Small intestine (tissue), 7 donors: ENCODE measurements at regions not wholly inside any gene's neighbourhood (a gene's known extent, or its start where the extent isn't known, plus 50 kb on each side); places are given as distances from the start of the nearest gene placed in this dataset.

Experiments
- DNase-seq, 2 donors: peaks; one replicate each; pipeline versions ENCODE4 v3.0.0 to v3.0.0-alpha.2; 2013
- FAIRE-seq: peaks from 2 replicates; lab custom pipeline; 2012; peaks lifted over from hg19 to GRCh38; lab: Jason Lieb, UNC
- H3K27ac ChIP-seq, 3 donors: one replicate each; pipeline ENCODE4 v1.5.1; 2013; ENCODE audit warnings: low read length in 2 of 3, mild to moderate bottlenecking in 2 of 3, control low read depth in 1 of 3, inconsistent platforms in 1 of 3, low read depth in 1 of 3, moderate library complexity in 1 of 3
- H3K27me3 ChIP-seq, 3 donors: one replicate each; pipeline ENCODE4 v1.6.1; 2013; ENCODE audit warnings: low read length in 3 of 3, inconsistent platforms in 1 of 3; ENCODE audit not compliant: control insufficient read depth in 3 of 3, insufficient read depth in 3 of 3
- H3K36me3 ChIP-seq, 3 donors: one replicate each; pipeline ENCODE4 v1.6.1; 2013; ENCODE audit warnings: low read length in 3 of 3, inconsistent platforms in 1 of 3, low read depth in 1 of 3, mild to moderate bottlenecking in 1 of 3, moderate library complexity in 1 of 3; ENCODE audit not compliant: control insufficient read depth in 3 of 3, insufficient read depth in 2 of 3
- H3K4me1 ChIP-seq, 3 donors: one replicate each; pipeline ENCODE4 v1.6.1; 2013; ENCODE audit warnings: low read length in 2 of 3, inconsistent platforms in 1 of 3, low read depth in 1 of 3, mild to moderate bottlenecking in 1 of 3, moderate library complexity in 1 of 3; ENCODE audit not compliant: control insufficient read depth in 3 of 3, insufficient read depth in 2 of 3
- H3K4me3 ChIP-seq, 3 donors: one replicate each; pipeline ENCODE4 v1.5.1; 2013; ENCODE audit warnings: low read length in 3 of 3, control low read depth in 1 of 3, inconsistent platforms in 1 of 3, low read depth in 1 of 3, mild to moderate bottlenecking in 1 of 3, moderate library complexity in 1 of 3
- H3K9me3 ChIP-seq, 2 donors: one replicate each; pipeline ENCODE4 v1.6.1; 2013; ENCODE audit warnings: low read depth in 1 of 2, low read length in 1 of 2; ENCODE audit not compliant: control insufficient read depth in 2 of 2, insufficient read depth in 1 of 2
- WGBS, 3 donors: extraction: QIAGEN DNeasy Blood & Tissue Kit; methylation state at CpG; one replicate each; pipeline ENCODE4 v1.1.7; 2013; 5-methylcytosine and 5-hydroxymethylcytosine counted together
- donor health status: healthy with polysubstance abuse.
- donor health status: control.
- donor health status: control.
- donor health status: Bipolar disorder and iron deficiency.
- donor health status: healthy.

DNA sequence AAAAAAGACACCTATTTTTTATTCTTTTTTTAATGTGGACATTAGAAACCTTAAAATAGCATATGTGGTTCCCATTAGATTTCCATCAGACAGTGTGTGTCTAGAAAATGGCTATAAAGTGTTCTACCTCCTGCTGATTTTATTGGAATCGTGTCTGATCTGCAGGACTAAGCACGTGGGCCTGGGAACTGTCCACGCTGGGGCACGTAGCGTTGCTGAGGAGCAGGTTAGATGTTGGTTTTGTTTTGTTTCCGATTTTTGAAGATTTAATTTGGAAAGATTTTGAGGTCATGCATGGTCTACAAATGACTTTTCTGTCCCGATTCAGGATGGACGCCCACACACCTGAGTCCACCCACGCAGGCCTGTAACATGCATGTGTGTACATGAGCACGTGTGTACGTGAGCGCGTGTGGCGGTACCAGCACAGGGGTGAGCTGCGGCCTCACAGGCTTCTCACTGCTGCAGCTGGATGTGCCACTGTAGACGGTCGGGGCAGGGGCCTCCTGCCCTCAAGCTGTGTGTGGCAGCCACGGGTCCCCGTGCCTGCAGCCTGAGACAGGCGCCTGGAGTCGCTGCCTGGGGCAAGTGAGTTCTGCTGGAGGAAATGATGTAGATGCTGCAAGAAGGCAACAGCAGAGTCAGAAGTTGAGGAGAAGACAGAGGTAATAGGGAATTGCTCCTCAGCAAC, 99.7 kb upstream of the CTDP1 start:
- Histone ChIP-seq H3K9me3 (no peaks in the 10 kb centered on the region), H3K27ac (no peak overlapping the region), H3K4me3 (no peak overlapping the region), H3K36me3 (no peaks in the 10 kb centered on the region), H3K27me3 (no peaks in the 10 kb centered on the region), H3K4me1 (peaks cover 0 to 21% (median 0%) of the 10 kb centered on the region in 3 donors)
- DNase-seq (no peak), FAIRE-seq (no peak)
- 85 to 90% (median 87%) methylated on average over 21 of the region's 21 CpGs for WGBS, 3 donors

DNA sequence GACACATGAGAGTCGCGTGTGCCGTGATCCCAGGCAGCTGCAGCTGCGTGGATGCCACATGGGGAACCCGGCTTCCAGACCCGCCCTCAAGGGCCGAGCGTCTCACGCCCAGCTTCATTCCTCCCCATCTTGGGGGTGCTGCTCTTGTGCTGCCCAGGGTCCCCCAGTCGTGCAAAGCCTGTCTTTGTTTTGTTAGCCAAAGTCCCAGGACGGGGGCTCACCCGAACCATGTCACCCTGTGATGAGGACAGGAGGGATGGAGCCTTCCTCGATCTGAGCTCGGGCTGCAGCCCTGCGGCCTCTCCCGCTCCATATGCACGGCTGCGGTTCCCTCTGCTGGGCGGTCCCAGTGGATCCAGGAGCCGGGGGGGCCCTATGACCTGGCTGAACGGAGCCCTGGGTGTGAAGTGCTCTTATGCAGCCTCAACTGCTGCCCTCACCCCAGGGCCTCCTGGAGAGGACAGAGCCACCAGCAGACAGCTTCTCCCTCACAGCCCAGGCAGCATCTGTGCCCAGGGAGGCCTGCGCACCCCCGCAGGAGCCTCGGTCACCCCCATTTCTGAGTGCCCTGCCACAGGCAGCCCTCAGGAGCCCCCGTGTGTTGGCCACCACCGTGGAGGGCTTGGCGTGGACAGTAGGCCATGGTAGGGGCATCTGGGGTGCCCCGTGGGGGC, 99.0 kb upstream of the CTDP1 start:
- DNase-seq (no peak), FAIRE-seq (no peak)
- peaks cover 0 to 21% (median 0%) of the 10 kb centered on the region in 3 donors for H3K4me1 ChIP-seq
- H3K27me3 ChIP-seq: no peaks in the 10 kb centered on the region
- H3K9me3 ChIP-seq: no peaks in the 10 kb centered on the region
- H3K4me3 ChIP-seq: no peak overlapping the region
- no peaks in the 10 kb centered on the region for H3K36me3 ChIP-seq
- no peak overlapping the region for H3K27ac ChIP-seq
- WGBS, 3 donors: 81 to 91% (median 84%) methylated on average over 26 to 28 of the region's 28 CpGs

DNA sequence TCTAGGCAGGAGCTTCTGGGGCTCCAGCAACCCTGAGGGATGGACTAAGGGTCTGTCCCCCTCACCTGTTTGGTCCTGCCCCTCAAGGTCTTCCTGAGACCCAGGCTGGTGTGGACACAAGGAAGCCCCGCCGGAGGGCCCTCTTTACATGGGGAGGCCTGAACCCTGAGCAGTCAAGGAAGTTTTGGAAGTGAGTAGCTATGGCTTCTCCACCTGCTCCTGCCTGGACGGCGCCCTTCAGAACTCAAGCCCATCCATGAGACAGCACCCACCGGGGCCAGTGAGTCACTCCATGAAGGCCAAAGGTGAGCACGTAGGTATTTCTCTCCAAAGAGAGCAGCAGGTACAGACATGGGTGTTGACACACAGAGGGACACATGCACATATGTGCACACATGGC, 98.2 kb upstream of the CTDP1 start:
- 84 to 89% (median 86%) methylated on average over 4 to 6 of the region's 6 CpGs for WGBS, 3 donors
- no peaks in the 10 kb centered on the region for H3K9me3 ChIP-seq
- FAIRE-seq: no peak
- peaks cover 0 to 16% (median 0%) of the 10 kb centered on the region in 3 donors for H3K4me1 ChIP-seq
- no peak for DNase-seq
- no peaks in the 10 kb centered on the region for H3K27me3 ChIP-seq
- no peaks in the 10 kb centered on the region for H3K36me3 ChIP-seq
- no peak overlapping the region for H3K27ac ChIP-seq
- H3K4me3 ChIP-seq: no peak overlapping the region

DNA sequence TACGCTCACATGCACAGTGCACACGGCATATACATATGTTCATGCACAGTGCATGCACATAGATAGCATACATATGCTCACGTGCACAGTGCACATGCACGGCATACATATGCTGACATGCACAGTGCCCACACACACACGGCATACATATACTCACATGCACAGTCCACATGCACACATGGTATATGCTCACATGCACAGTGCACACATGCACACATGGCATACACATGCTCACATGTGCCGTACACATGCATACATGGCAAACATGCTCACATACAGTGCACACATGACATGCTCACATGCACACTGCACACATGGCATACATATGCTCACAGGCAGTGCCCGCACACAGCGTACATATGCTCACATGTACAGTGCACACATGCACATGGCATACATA, 97.7 kb upstream of the CTDP1 start:
- H3K36me3 ChIP-seq: no peaks in the 10 kb centered on the region
- H3K27me3 ChIP-seq: no peaks in the 10 kb centered on the region
- H3K4me1 ChIP-seq: peaks cover 0 to 11% (median 0%) of the 10 kb centered on the region in 3 donors
- H3K9me3 ChIP-seq: no peaks in the 10 kb centered on the region
- no peak overlapping the region for H3K27ac ChIP-seq
- FAIRE-seq (no peak), DNase-seq (no peak)
- H3K4me3 ChIP-seq: no peak overlapping the region
- 95 to 97% (median 96%) methylated on average over 8 of the region's 8 CpGs for WGBS, 3 donors

DNA sequence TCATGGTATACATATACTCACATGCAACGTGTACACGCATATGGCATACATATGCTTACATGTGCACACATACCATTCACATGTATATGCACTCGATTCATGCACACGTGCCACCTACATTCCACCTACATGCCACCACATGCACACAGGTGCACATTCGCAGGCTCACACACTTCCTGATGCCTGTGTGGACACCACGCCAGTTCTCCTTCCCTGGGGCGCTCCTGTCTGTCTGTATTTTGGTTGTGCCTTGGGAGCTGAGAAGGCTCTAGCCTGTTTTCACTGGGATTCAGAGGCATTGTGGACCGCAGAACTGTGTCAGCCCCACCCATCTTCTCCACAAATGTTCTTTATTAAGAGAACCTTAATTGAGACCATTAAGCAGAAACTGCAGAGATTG, 96.6 kb upstream of the CTDP1 start:
- peaks cover 0 to 3% (median 0%) of the 10 kb centered on the region in 3 donors for H3K4me1 ChIP-seq
- no peak overlapping the region for H3K27ac ChIP-seq
- H3K4me3 ChIP-seq: no peak overlapping the region
- FAIRE-seq (no peak), DNase-seq (no peak)
- H3K27me3 ChIP-seq: no peaks in the 10 kb centered on the region
- H3K36me3 ChIP-seq: no peaks in the 10 kb centered on the region
- 87 to 93% (median 93%) methylated on average over 8 of the region's 8 CpGs for WGBS, 3 donors
- no peaks in the 10 kb centered on the region for H3K9me3 ChIP-seq

DNA sequence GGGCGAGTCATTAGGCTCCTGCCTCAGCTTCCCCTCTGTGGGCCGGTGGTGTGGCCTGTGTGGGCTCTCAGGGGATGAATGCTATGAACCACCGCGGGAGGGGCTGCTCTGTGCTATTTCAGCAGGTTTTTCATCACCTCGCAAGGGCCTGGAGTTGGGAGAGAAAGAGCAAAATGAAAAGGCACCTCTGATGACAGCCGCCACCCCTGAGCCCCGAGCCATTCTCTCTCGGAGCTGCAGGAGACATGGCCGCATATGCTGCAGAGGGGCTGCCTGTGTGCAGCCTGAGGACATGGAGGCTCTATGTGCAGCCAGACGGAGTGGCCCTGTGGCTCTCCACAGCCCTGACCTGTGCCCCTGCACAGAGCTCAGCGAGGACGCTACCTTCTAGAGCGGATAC, 96.2 kb upstream of the CTDP1 start:
- WGBS, 3 donors: 88 to 92% (median 89%) methylated on average over 12 to 13 of the region's 13 CpGs
- no peak for DNase-seq

DNA sequence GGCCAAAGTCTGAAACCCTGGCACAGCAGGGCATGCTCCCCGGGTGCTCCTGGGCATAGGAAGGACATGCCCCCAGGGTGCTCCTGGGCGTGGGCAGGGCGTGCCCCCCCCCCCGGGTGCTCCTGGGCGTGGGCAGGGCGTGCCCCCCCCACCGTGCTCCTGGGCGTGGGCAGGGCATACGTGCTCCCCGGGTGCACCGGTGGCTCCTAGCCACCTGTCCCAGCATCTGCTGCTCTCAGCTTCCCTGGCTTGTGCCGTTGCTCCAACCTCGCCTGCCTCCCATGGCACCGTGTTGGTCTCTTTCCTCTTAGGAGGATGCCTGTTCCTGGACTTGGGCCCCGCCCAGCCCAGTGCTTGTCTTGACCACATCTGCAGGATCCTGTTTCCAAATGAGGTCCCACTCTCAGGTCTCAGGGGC, 95.6 kb upstream of the CTDP1 start:
- H3K27me3 ChIP-seq: no peaks in the 10 kb centered on the region
- WGBS, 3 donors: 34 to 57% (median 49%) methylated on average over 6 to 15 of the region's 15 CpGs
- H3K36me3 ChIP-seq: no peaks in the 10 kb centered on the region
- no peak overlapping the region for H3K4me3 ChIP-seq
- H3K4me1 ChIP-seq: peaks cover 0 to 7% (median 0%) of the 10 kb centered on the region in 3 donors
- H3K9me3 ChIP-seq: no peaks in the 10 kb centered on the region
- no peak for DNase-seq
- no peak for FAIRE-seq
- no peak overlapping the region for H3K27ac ChIP-seq

More for the DNA sequence above, 96.2 kb upstream of the CTDP1 start:
- H3K4me1 ChIP-seq: peaks cover 0 to 6% (median 0%) of the 10 kb centered on the region in 3 donors
- no peak overlapping the region for H3K27ac ChIP-seq
- no peak overlapping the region for H3K4me3 ChIP-seq
- H3K9me3 ChIP-seq: no peaks in the 10 kb centered on the region
- FAIRE-seq: no peak
- no peaks in the 10 kb centered on the region for H3K27me3 ChIP-seq
- H3K36me3 ChIP-seq: no peaks in the 10 kb centered on the region

DNA sequence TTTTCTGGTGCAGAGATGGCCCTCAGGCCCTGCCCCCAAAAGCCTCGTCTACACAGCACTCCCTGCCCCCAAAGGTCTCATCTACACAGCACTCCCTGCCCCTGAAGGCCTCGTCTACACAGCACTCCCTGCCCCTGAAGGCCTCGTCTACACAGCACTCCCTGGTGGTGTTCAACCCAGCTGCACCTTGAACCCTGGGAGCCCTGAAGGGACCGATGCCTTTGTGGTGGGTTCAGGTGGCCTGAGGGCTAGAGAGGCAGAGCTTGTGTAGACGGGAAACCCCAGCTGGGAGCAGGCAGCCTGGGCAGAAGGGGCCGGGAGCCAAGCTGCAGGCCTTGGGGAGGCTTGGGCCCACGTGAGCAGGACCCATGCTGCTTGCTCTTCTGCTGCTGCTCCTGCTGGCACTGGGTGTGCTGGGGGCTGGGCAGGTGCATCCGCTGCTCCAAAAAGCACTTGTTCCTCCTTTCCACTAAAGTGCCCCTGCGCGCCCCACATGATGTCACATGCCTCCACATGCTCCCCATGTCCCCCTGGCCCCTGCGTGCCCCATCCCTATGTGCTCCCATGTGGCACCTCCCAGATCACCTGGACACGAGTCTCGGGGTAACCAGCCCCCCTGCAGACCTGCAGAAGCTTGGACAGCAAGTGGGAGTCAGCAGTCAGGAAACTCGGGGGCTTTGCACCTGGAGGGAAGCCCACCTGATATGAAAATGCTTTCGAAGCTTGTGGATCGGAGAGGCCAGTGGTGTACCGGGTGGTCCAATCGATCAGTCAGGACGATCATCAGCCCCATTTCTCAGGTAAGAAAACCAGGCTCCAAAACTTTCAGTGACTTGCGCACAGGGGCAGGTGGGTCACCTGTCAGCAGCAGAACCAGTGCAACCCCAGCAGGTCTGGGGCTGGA, 94.9 kb upstream of the CTDP1 start:
- WGBS, 3 donors: 68 to 81% (median 75%) methylated on average over 20 of the region's 20 CpGs
- DNase-seq (no peak), FAIRE-seq (no peak)
- H3K27ac ChIP-seq: no peak overlapping the region
- no peak overlapping the region for H3K4me3 ChIP-seq
- H3K9me3 ChIP-seq: no peaks in the 10 kb centered on the region
- no peaks in the 10 kb centered on the region for H3K36me3 ChIP-seq
- peaks cover 0 to 7% (median 0%) of the 10 kb centered on the region in 3 donors for H3K4me1 ChIP-seq
- no peaks in the 10 kb centered on the region for H3K27me3 ChIP-seq
